H1 (cell line): ENCODE measurements at regions not wholly inside any gene's neighbourhood (a gene's known extent, or its start where the extent isn't known, plus 50 kb on each side); places are given as distances from the start of the nearest gene placed in this dataset.

Source experiments
- CTCF ChIA-PET: fragments of 300-600 bp; sonication (Branson Sonifier 250); formaldehyde crosslinking; loops from one replicate; lab custom pipeline; 2021; ENCODE audit not compliant: partially characterized antibody; lab: Charles Lee
- POLR2A ChIA-PET: fragments of 300-600 bp; sonication (Branson Sonifier 250); formaldehyde crosslinking; loops from one replicate; lab custom pipeline; 2021; ENCODE audit warnings: inconsistent platforms; ENCODE audit not compliant: partially characterized antibody; lab: Charles Lee
- DNase-seq, 2 experiments: peaks; one replicate each; pipeline versions ENCODE4 v3.0.0 to v3.0.0-alpha.2; 2010 to 2022; ENCODE audit warnings: low spot score in 2 of 2, low read depth in 1 of 2, mixed read lengths in 1 of 2
- FAIRE-seq: peaks from 2 replicates; lab custom pipeline; 2011; peaks lifted over from hg19 to GRCh38; lab: Jason Lieb, UNC
- H2AFZ ChIP-seq: 2 replicates; pipeline ENCODE4 v1.8.1; 2012; ENCODE audit warnings: low read length, inconsistent platforms
- H2AK5ac ChIP-seq: 2 replicates; pipeline ENCODE4 v1.6.1; 2013; ENCODE audit warnings: low read depth, low read length
- H2BK120ac ChIP-seq: replicated peaks from 2 replicates; pipeline ENCODE3; 2013; ENCODE audit warnings: low read depth, low read length, inconsistent platforms
- H2BK12ac ChIP-seq: 2 replicates; pipeline ENCODE4 v1.6.1; 2013; ENCODE audit warnings: low read depth, low read length
- H2BK15ac ChIP-seq: 2 replicates; pipeline ENCODE4 v1.6.1; 2013; ENCODE audit warnings: low read length
- H2BK20ac ChIP-seq: 2 replicates; pipeline ENCODE4 v1.6.1; 2013; ENCODE audit warnings: low read length
- H2BK5ac ChIP-seq: 2 replicates; pipeline ENCODE4 v1.6.1; 2013; ENCODE audit warnings: low read depth, low read length
- H3K14ac ChIP-seq: 2 replicates; pipeline ENCODE4 v1.6.1; 2013; ENCODE audit warnings: inconsistent platforms; ENCODE audit not compliant: insufficient read length
- H3K18ac ChIP-seq: 2 replicates; pipeline ENCODE4 v1.6.1; 2013; ENCODE audit warnings: low read length; ENCODE audit errors: extremely low read depth
- H3K23ac ChIP-seq: 2 replicates; pipeline ENCODE4 v1.6.1; 2013; ENCODE audit warnings: inconsistent platforms; ENCODE audit not compliant: insufficient read length
- H3K23me2 ChIP-seq: 2 replicates; pipeline ENCODE4 v1.6.1; 2013; ENCODE audit warnings: low read depth, low read length
- H3K27ac ChIP-seq: 2 replicates; pipeline ENCODE4 v1.6.1; 2011; ENCODE audit warnings: low read depth, low read length, inconsistent platforms
- H3K27me3 ChIP-seq, 4 experiments: replicated peaks in 1 of 4; 1 replicate in 1 of 4; 2 replicates in 3 of 4; pipeline versions ENCODE4 v1.6.1 to v1.8.1; 2011 to 2013; ENCODE audit warnings: low read length in 3 of 4, mild to moderate bottlenecking in 3 of 4, inconsistent platforms in 2 of 4, mixed read lengths in 2 of 4, moderate library complexity in 1 of 4; ENCODE audit not compliant: control insufficient read depth in 3 of 4, insufficient read depth in 3 of 4; ENCODE audit errors: extremely low read depth in 1 of 4
- H3K36me3 ChIP-seq, 4 experiments: 2 replicates each; pipeline versions ENCODE4 v1.6.1 to v1.8.1; 2011 to 2013; ENCODE audit warnings: mild to moderate bottlenecking in 4 of 4, low read length in 3 of 4, moderate library complexity in 2 of 4, control low read depth in 1 of 4, inconsistent platforms in 1 of 4; ENCODE audit not compliant: insufficient read depth in 4 of 4, control insufficient read depth in 2 of 4
- H3K4ac ChIP-seq: replicated peaks from 2 replicates; pipeline ENCODE3; 2013; ENCODE audit warnings: low read length, low read depth, mixed read lengths, inconsistent platforms; ENCODE audit not compliant: insufficient read length
- H3K4me1 ChIP-seq, 4 experiments: replicated peaks in 1 of 4; 1 replicate in 1 of 4; 2 replicates in 3 of 4; pipeline versions ENCODE4 v1.6.1 to v1.8.1; 2011 to 2013; ENCODE audit warnings: low read length in 3 of 4, inconsistent platforms in 2 of 4, mixed read lengths in 1 of 4; ENCODE audit not compliant: insufficient read depth in 4 of 4, control insufficient read depth in 3 of 4
- H3K4me2 ChIP-seq, 2 experiments: 2 replicates each; pipeline versions ENCODE4 v1.6.1 to v1.8.1; 2011 to 2013; ENCODE audit warnings: low read depth in 2 of 2, low read length in 2 of 2, control low read depth in 1 of 2, inconsistent platforms in 1 of 2, mild to moderate bottlenecking in 1 of 2; ENCODE audit not compliant: insufficient read depth in 1 of 2
- H3K4me3 ChIP-seq, 4 experiments: fragments of 200-600, 300-600 bp in 1 of 4; sonication (generic), shearing (Covaris generic), sonication (Bioruptor Twin) in 1 of 4; 2 replicates each; pipeline versions ENCODE4 v1.5.1 to v1.8.1; 2011 to 2016; ENCODE audit warnings: low read length in 4 of 4, low read depth in 3 of 4, control low read depth in 2 of 4, inconsistent platforms in 2 of 4, mild to moderate bottlenecking in 2 of 4, mixed read lengths in 1 of 4, moderate library complexity in 1 of 4; ENCODE audit not compliant: insufficient read depth in 2 of 4; ENCODE audit errors: extremely low read depth in 1 of 4
- H3K56ac ChIP-seq: replicated peaks from 2 replicates; pipeline ENCODE3; 2013; ENCODE audit warnings: low read depth, mild to moderate bottlenecking, mixed read lengths, low read length, inconsistent platforms; ENCODE audit not compliant: insufficient read length
- H3K79me1 ChIP-seq: 2 replicates; pipeline ENCODE4 v1.6.1; 2013; ENCODE audit warnings: low read depth, low read length, control low read depth
- H3K79me2 ChIP-seq, 2 experiments: 2 replicates each; pipeline versions ENCODE4 v1.6.1 to v1.8.1; 2012 to 2013; ENCODE audit warnings: low read length in 2 of 2, mild to moderate bottlenecking in 2 of 2, inconsistent platforms in 1 of 2; ENCODE audit not compliant: insufficient read depth in 2 of 2, control insufficient read depth in 1 of 2
- H3K9ac ChIP-seq, 4 experiments: replicated peaks in 1 of 4; 1 replicate in 1 of 4; 2 replicates in 3 of 4; pipeline versions ENCODE4 v1.6.1 to v1.8.1; 2011 to 2013; ENCODE audit warnings: low read depth in 3 of 4, low read length in 3 of 4, control low read depth in 2 of 4, mild to moderate bottlenecking in 2 of 4, moderate library complexity in 2 of 4, inconsistent platforms in 1 of 4; ENCODE audit errors: extremely low read depth in 1 of 4
- H3K9me3 ChIP-seq, 2 experiments: 2 replicates each; pipeline versions ENCODE4 v1.6.1 to v1.8.1; 2012 to 2013; ENCODE audit warnings: mild to moderate bottlenecking in 2 of 2, moderate library complexity in 2 of 2, control low read depth in 1 of 2, inconsistent platforms in 1 of 2, low read depth in 1 of 2, low read length in 1 of 2, mixed read lengths in 1 of 2; ENCODE audit not compliant: insufficient read depth in 2 of 2
- H4K20me1 ChIP-seq, 2 experiments: replicated peaks in 1 of 2; 2 replicates each; pipeline versions ENCODE3 to v1.8.1; 2011 to 2013; ENCODE audit warnings: inconsistent platforms in 2 of 2, low read length in 2 of 2, mild to moderate bottlenecking in 1 of 2; ENCODE audit not compliant: insufficient read depth in 2 of 2, control insufficient read depth in 1 of 2
- H4K5ac ChIP-seq: 2 replicates; pipeline ENCODE4 v1.6.1; 2013; ENCODE audit warnings: low read length, low read depth, mixed read lengths, inconsistent platforms; ENCODE audit not compliant: insufficient read length
- H4K8ac ChIP-seq: 2 replicates; pipeline ENCODE4 v1.8.0; 2013; ENCODE audit warnings: mild to moderate bottlenecking, moderate library complexity, low read length, inconsistent platforms; ENCODE audit not compliant: insufficient read depth; ENCODE audit errors: extremely low read depth
- H4K91ac ChIP-seq: replicated peaks from 2 replicates; pipeline ENCODE3; 2013; ENCODE audit warnings: low read length, mixed read lengths, inconsistent platforms; ENCODE audit not compliant: insufficient read length
- BCL11A ChIP-seq, 2 experiments: IDR thresholded peaks; one replicate each; pipeline ENCODE4 v1.6.1; 2011; ENCODE audit warnings: low read depth in 2 of 2, low read length in 2 of 2, mild to moderate bottlenecking in 2 of 2
- FOSL1 ChIP-seq: IDR thresholded peaks from 2 replicates; pipeline ENCODE4 v1.6.1; 2011; ENCODE audit warnings: mild to moderate bottlenecking, low read depth, low read length, moderate library complexity; ENCODE audit not compliant: insufficient read depth
- KDM1A ChIP-seq: fragments of 200-600, 300-600 bp; sonication (generic); IDR thresholded peaks from 2 replicates; pipeline ENCODE4 v1.7.1; 2016; ENCODE audit warnings: mild to moderate bottlenecking, low read length, borderline replicate concordance
- POLR2A ChIP-seq, 2 experiments: IDR thresholded peaks; 1 replicate in 1 of 2; 2 replicates in 1 of 2; pipeline ENCODE4 v1.6.1; 2011; ENCODE audit warnings: low read depth in 2 of 2, low read length in 2 of 2, mild to moderate bottlenecking in 2 of 2; ENCODE audit errors: control extremely low read depth in 1 of 2
- POLR2AphosphoS5 ChIP-seq: IDR thresholded peaks from 2 replicates; pipeline ENCODE4 v1.6.1; 2011; ENCODE audit warnings: low read depth, low read length
- RXRA ChIP-seq: IDR thresholded peaks from 2 replicates; pipeline ENCODE4 v1.6.1; 2011; ENCODE audit warnings: low read depth, mild to moderate bottlenecking, low read length, moderate library complexity; ENCODE audit not compliant: insufficient read depth
- SP1 ChIP-seq: IDR thresholded peaks from 2 replicates; pipeline ENCODE4 v1.6.1; 2011; ENCODE audit warnings: low read depth, low read length
- SP2 ChIP-seq: IDR thresholded peaks from 2 replicates; pipeline ENCODE4 v1.6.1; 2012; ENCODE audit warnings: mild to moderate bottlenecking, low read length, inconsistent platforms
- TAF7 ChIP-seq: optimal IDR thresholded peaks from 2 replicates; pipeline ENCODE3; 2011; ENCODE audit warnings: low read depth, mild to moderate bottlenecking, inconsistent platforms, low read length, moderate library complexity, borderline replicate concordance
- TCF12 ChIP-seq: IDR thresholded peaks from 2 replicates; pipeline ENCODE4 v1.6.1; 2011; ENCODE audit warnings: low read depth, mild to moderate bottlenecking, low read length
- WGBS, 2 experiments: shearing (Covaris generic) in 1 of 2; methylation state at CpG; one replicate each; pipeline versions ENCODE4 v1.1.6 to v1.1.7; 2013 to 2015; ENCODE audit warnings: low lambda C conversion rate in 2 of 2, mixed read lengths in 2 of 2, inconsistent platforms in 1 of 2, low coverage in 1 of 2, missing lambda C conversion rate in 1 of 2; ENCODE audit not compliant: insufficient replicate concordance in 2 of 2, insufficient coverage in 1 of 2, insufficient read length in 1 of 2; ENCODE audit errors: extremely low coverage in 1 of 2, missing lambda C conversion rate in 1 of 2; 5-methylcytosine and 5-hydroxymethylcytosine counted together

- no peak overlapping the region for H3K56ac ChIP-seq
- POLR2A ChIA-PET = no interaction called here
Measured at GRCh38 chr2:144215701-144216675, 303.9 kb downstream of the ZEB2 start.

More at GRCh38 chr2:144215701-144216675, 303.9 kb downstream of the ZEB2 start:
- Histone ChIP-seq H4K8ac (no peak overlapping the region), H2AFZ (no peak overlapping the region), H2AK5ac (no peak overlapping the region), H3K79me1 (no peaks in the 10 kb centered on the region), H3K14ac (no peak overlapping the region), H4K91ac (no peak overlapping the region), H3K23ac (no peak overlapping the region), H4K20me1 (no peaks in the 10 kb centered on the region), H3K4me3 (no peak overlapping the region), H3K9ac (no peak overlapping the region), H4K5ac (no peak overlapping the region), H3K4me2 (no peak overlapping the region), H3K36me3 (no peaks in the 10 kb centered on the region)
- WGBS, 2 experiments = 87% methylated on average over 2 of the region's 2 CpGs; no CpG with 5 or more reads in 1 of the 2 experiments
- FAIRE-seq = no peak
- CTCF ChIA-PET = no interaction called here
- no peak for DNase-seq
- TF ChIP-seq RXRA (no peak), POLR2AphosphoS5 (no peak), KDM1A (no peak), TCF12 (no peak), SP2 (no peak), POLR2A (IDR thresholded peaks at IDR 0.05; ENCODE audit: control extremely low read depth in 1 of 2, low read depth in 2 of 2, low read length in 2 of 2) (no peak), BCL11A (IDR thresholded peaks at IDR 0.05; ENCODE audit: low read depth in 2 of 2, low read length in 2 of 2) (no peak), FOSL1 (no peak), TAF7 (no peak), SP1 (no peak)
- TF ChIP-seq, all 59 proteins: peak for 0
- no peaks in the 10 kb centered on the region for H3K9me3 ChIP-seq
- H3K79me2 ChIP-seq = no peaks in the 10 kb centered on the region
- H3K4me1 ChIP-seq = no peaks in the 10 kb centered on the region; a peak in 1 of 7 replicates
- no peak overlapping the region for H2BK15ac ChIP-seq
- H2BK120ac ChIP-seq = no peak overlapping the region
- H3K27ac ChIP-seq = no peak overlapping the region
- H3K27me3 ChIP-seq = no peaks in the 10 kb centered on the region
- H2BK20ac ChIP-seq = no peak overlapping the region
- no peak overlapping the region for H3K4ac ChIP-seq
- no peaks in the 10 kb centered on the region for H3K23me2 ChIP-seq
- no peak overlapping the region for H2BK5ac ChIP-seq
- H2BK12ac ChIP-seq = no peak overlapping the region
- no peak overlapping the region for H3K18ac ChIP-seq
